Fibroblast of skin of left biceps (primary cell): ENCODE measurements at regions not wholly inside any gene's neighbourhood (a gene's known extent, or its start where the extent isn't known, plus 50 kb on each side); places are given as distances from the start of the nearest gene placed in this dataset.

ENCODE experiments used
- DNase-seq, 2 experiments: peaks; one replicate each; pipeline ENCODE4 v3.0.0-alpha.2; 2013; ENCODE audit warnings: low read depth in 2 of 2

GRCh38 chr14:44297437-44297836, 209.6 kb downstream of the FSCB start:
- DNase-seq, result no peak

GRCh38 chr14:44291366-44291915, 215.6 kb downstream of the FSCB start:
- DNase-seq, result no peak

GRCh38 chr14:44287858-44288257, 219.2 kb downstream of the FSCB start:
- no peak for DNase-seq

- no peak for DNase-seq
Measured at GRCh38 chr14:44286201-44286600, 220.9 kb downstream of the FSCB start.

- no peak for DNase-seq
Measured at GRCh38 chr14:44283836-44284235, 223.2 kb downstream of the FSCB start.

GRCh38 chr14:44279357-44279756, 227.7 kb downstream of the FSCB start:
- no peak for DNase-seq

- no peak for DNase-seq
Measured at GRCh38 chr14:44271637-44272036, 235.4 kb downstream of the FSCB start.

- no peak for DNase-seq
Measured at GRCh38 chr14:44271006-44271405, 236.1 kb downstream of the FSCB start.

- DNase-seq, result no peak
Measured at GRCh38 chr14:44265246-44265645, 241.8 kb downstream of the FSCB start.

GRCh38 chr14:44215660-44216059, 291.4 kb downstream of the FSCB start:
- DNase-seq, result no peak

- DNase-seq, result no peak
Measured at GRCh38 chr14:44211718-44212117, 295.4 kb downstream of the FSCB start.

GRCh38 chr14:44204061-44204835, 302.8 kb downstream of the FSCB start:
- DNase-seq, result peak in 1 of 2 experiments; percentile 6

- DNase-seq, result no peak
Measured at GRCh38 chr14:44180975-44181374, 326.1 kb downstream of the FSCB start.

- no peak for DNase-seq
Measured at GRCh38 chr14:44170556-44170955, 336.5 kb downstream of the FSCB start.

- peak; percentile 16 to 21 for DNase-seq
Measured at GRCh38 chr14:44170101-44170500, 337.0 kb downstream of the FSCB start.

GRCh38 chr14:44168566-44168965, 338.5 kb downstream of the FSCB start:
- DNase-seq, result no peak

- no peak for DNase-seq
Measured at GRCh38 chr14:44166611-44167010, 340.5 kb downstream of the FSCB start.

- DNase-seq, result no peak
Measured at GRCh38 chr14:44165936-44166335, 341.1 kb downstream of the FSCB start.

- DNase-seq, result no peak
Measured at GRCh38 chr14:44165286-44165685, 341.8 kb downstream of the FSCB start.

- no peak for DNase-seq
Measured at GRCh38 chr14:44163946-44164345, 343.1 kb downstream of the FSCB start.

- no peak for DNase-seq
Measured at GRCh38 chr14:44162197-44162596, 344.9 kb downstream of the FSCB start.

- no peak for DNase-seq
Measured at GRCh38 chr14:44154874-44155273, 352.2 kb downstream of the FSCB start.

- no peak for DNase-seq
Measured at GRCh38 chr14:44154446-44154845, 352.6 kb downstream of the FSCB start.
